ENCODE measurements at regions not wholly inside any gene's neighbourhood (a gene's known extent, or its start where the extent isn't known, plus 50 kb on each side); places are given as distances from the start of the nearest gene placed in this dataset.

GRCh38 chr16:85541980-85542900 is 70.9 kb upstream of the GSE1 start:
- DNase-seq (ENCODE audit: low read depth in 2 of 2), result no peak

GRCh38 chr16:85543536-85543935 is 69.6 kb upstream of the GSE1 start:
- no peak for DNase-seq (ENCODE audit: low read depth in 2 of 2)

- no peak for DNase-seq (ENCODE audit: low read depth in 2 of 2)
Observed at GRCh38 chr16:85544016-85544415, 69.1 kb upstream of the GSE1 start.

DNA sequence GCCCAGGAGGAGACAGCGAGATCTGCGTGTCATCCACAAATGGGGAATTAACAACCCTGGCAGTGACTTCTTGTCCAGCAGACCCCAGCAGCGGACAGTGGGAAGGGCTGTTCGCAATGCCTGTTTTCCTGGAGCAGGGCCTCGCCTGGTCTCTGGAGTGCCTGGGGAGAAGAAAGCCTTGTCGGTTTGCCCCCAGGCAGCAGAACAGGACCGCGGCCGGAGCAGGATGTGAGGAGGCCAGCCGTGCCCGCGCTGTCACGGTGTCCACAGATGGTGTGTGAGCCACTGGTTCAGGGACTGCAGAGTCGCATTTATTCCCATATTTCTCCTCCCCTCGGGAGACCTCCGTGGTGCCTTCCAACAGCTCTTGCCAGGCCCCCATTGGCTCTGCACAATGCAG is 68.5 kb upstream of the GSE1 start:
- no peak for DNase-seq (ENCODE audit: low read depth in 2 of 2)

DNA sequence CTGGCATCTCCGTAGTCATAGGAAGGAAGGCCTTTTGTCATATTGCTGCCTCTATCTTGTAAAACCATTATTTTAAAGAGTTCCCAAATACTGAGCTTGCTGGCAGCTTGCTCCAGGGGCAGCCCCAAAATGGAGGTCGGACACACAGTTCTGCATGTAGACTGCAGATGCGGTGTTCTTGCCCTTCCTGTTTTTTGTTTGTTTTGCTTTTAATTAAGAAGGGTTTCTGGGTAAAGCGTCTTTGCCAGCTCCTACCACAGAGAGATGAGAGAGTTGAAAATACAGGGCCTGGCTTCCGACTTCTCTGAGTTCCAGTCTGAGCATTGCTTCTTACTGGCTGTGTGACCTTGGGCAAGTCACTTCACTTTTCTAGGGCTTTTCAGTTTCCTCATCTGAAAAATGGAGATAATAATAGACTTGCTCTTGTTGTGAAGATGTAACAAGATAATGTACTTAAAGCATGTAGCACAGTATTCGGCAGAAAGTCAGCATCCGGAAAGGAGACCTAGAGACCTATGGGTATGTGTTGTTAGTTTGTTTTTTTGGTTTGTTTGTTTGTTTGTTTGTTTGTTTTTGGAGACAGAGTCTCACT is 67.8 kb upstream of the GSE1 start:
- DNase-seq (ENCODE audit: low read depth in 2 of 2), result no peak

DNA sequence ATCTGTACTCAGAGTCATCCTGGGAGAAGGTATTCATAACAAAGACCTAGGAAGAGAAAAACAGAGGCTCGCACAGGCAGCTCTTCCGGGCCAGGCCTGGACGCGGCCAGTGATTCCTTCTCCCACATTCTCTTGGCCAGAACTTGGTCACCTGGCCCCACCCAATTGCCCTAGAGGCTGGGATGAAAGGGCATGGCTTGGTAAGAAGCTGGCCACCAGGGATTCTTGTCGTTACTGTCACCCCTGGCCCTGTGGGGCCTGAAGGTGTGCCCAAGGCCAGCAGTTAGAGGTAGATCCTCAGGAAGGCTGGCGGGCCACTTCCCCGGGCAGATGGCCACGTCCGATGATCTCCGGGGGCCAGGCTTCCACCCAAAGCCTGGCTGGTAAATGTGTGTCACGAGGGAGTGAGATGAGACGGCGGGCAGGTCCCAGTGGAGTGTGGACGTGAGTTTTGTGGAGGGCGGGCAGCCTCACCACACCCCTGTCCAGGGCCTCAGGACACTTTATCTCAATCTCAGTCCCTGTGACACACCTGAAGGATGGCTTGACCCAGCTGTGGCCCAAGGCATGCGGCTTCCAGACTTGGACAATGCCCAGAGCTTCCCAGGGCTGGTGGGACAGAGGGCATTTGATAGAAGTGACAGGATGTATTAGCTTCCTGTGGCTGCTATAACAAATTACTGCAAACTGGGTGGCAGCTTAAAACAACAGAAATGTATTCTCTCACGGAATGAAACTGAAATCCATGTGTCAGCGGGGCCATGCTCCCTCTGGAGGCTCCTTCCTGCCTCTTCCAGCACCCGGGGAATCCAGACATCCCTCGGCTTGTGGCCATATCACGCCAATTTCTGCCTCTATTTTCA is 66.3 kb upstream of the GSE1 start:
- DNase-seq (ENCODE audit: low read depth in 2 of 2), result no peak

- no peak for DNase-seq (ENCODE audit: low read depth in 2 of 2)
Observed at GRCh38 chr16:85548375-85548774, 64.7 kb upstream of the GSE1 start.

DNA sequence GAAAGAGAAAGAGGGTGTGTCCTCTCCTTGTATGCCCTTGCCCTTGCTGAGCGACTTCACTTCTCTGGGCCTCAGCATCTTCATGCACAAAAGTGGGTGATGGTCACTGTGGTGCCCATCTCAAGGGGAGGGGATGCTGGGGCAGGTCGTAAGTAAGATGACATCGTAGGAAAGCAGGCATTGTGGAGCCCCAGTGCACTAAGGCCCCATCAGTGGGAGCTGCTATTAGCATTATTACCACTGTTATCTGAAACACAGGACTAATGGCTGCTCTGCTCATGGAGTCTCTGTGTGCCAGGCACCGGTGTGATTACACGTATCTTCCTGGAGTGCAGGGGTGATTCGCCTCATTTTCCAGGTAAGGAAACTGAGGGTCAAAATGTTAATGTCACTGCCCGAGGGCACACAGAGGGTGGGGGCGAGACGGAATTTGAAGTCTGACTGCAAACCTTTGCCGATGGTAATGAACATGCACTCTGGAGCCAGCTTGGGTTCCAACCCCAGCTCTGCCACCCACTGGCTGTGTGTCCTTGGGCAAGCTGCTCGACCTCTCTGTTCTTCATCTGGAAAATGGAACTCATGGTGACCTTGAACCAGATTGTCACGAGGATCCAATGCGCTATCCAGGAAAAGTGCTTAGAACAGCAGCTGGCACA is 63.2 kb upstream of the GSE1 start:
- DNase-seq (ENCODE audit: low read depth in 2 of 2), result no peak

DNA sequence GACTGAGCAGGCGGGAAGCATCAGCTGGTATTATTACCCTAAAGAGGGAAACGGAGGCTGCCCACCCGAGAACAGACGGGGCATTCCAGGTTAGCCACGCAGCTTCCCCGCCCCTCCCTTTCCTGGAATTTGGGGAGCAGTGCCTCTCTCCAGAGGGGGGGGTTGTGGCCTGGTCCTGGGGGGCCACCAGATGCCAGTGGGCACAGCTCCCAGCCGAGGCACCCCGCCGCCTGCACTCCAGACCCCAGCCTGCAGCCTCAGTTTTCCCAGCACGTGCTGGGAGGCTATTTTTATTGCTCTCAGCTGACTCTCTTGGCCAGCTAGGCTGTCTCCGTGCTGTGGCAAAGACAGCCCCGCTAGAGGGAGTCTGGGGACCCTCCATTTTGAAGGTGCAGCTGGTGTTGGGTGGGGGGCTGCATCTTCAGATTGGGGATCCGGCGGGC is 62.7 kb upstream of the GSE1 start:
- no peak for DNase-seq (ENCODE audit: low read depth in 2 of 2)

DNA sequence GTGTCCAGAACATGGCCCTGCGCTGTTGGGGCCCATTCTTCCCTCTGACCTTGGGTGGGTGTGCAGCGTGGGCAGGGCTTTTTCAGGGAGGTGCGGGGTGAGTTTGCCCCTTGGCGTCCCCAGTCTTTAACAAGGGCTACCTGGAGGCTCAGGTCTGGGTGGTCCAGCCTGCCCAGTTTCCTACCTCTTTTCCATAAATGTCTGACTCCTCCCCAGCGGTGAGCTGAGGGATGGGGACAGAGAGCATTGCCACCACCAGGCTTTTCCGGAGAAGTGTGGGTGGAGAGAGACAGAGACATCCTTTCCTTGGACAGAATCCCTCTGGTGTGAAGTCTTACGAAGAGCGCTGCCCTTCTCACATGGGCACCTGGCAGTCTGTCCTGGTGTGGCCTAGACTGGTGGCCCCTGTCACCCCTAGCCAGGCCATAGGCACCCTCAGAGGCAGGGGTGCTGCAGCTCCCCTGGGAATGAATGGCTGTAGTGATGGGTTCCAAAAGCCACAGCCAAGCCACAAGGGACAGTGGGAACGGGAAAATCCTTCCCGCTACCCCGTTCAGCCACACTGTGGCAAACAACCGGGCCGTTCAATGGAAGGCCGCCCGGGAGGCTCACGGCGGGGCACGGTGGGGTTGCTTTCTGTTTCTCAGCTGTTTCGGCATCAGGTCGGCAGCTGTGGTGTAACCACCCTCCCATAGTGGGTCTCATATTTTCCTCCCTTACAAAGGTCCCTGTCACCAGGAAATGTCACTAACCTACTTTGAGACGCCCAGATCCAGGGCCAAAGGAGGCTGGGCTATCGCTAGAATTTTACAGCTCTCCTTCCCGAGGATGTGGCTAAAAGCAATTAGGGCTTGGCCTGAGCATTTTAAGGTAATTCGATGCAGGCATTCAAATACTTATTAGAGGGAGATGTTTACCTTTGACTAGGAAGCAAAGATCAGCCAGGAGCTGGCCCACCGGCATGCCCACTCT is 61.9 kb upstream of the GSE1 start:
- no peak for DNase-seq (ENCODE audit: low read depth in 2 of 2)

DNA sequence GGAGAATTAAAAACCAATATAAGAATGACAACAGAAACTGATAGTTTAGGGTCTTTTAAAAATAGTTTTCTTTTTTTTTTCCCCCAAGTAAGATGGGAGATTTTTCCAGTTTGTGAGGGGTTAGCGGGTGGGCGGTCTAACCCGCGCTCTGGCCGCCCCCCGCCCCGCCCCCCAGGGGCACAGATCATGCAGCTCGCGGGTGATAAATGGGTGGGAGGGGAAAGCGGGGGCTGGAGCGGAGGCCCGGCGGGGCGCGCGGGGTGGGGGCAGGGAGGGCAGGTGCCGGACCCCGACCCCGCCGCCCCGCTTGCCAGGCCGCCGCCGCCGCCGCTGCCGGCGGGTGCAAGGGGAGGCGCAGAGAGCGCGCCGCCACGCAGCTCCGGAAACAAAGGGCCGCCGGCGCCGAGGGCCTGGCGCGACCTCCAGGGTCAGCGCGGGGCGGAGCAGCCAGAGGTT is 60.1 kb upstream of the GSE1 start:
- no peak for DNase-seq (ENCODE audit: low read depth in 2 of 2)

- DNase-seq (ENCODE audit: low read depth in 2 of 2), result peak in 1 of 2 donors; percentile 21
Observed at GRCh38 chr16:85553436-85554113, 59.5 kb upstream of the GSE1 start.

DNA sequence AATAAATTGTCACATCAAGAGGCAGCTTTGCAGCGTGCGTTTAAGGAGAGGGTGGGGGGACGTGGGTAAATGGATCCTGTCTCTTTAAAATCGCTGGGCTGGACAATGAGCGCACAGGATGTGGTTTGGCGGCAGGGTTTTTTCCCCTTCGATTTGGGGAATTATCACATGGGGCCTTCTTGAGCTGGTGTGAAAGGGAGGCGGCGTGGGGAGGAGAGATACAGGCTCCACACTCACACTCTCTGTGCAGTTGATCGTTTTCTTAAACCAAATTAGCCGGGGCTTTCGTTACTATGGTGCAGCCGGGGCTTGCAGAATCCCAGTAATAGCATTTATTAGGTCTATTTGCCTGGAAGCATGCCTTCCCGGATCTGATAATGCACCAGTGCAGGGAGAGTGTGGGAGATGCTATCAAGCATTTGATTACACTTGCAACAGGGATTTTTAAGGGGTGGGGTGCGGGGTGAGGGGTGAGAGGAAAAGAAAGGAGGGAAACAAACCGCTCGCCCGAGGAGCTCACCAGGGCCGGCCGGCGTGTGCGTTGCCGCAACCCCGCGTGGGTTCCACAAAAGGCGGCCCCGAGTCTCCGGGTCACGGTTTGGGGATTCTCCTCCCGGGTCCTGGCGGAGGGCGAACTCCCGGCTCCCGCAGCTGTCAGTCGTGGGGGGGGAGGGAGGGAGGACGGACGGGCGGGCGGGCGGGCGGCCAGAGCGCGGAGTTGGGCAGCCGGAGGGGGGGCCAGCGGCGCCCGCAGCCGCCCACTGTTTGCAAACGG is 58.8 kb upstream of the GSE1 start:
- DNase-seq (ENCODE audit: low read depth in 2 of 2), result peak; percentile 27 to 35

DNA sequence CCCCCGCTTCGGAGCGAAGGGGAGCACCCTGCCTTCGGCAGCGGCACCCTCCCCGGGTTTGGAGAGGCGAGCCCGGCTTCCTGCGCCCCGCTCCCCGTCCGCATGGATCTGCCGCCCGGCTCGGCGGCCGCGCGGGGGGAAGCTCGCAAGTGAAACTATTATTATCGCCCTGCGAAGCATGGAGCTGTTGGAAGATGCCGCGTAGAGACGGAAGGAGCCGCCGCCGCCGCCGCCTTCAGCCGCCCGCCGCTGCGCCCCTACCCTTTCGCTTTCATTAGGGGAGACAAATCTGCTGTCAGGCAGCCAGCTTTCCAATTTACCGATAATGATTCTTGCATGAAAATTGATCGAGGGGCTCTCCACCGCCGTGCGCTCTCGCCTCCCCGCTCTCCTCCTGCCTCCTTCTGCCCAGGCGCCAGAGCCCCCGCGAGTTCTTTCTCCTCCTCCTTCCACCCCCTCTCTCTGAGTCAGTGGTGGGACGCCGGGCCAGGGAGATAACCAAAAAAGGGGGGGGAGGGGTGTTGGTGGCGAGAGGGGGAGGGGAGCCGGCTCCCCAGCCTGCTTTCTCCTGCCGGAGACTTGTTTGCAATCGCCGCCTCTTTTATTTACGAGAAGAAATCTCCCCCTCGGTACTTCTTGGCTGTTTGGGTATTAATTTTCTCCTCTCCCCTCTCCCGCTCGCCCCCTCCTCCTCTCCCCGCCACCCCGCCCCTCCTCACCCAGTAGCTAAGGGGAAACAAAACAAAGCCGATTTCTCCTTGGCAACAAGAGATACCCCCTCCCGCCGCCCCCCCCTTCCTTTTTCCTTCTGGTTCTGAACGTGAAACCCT is 58.0 kb upstream of the GSE1 start:
- peak in 1 of 2 donors; percentile 26 for DNase-seq (ENCODE audit: low read depth in 2 of 2)

DNA sequence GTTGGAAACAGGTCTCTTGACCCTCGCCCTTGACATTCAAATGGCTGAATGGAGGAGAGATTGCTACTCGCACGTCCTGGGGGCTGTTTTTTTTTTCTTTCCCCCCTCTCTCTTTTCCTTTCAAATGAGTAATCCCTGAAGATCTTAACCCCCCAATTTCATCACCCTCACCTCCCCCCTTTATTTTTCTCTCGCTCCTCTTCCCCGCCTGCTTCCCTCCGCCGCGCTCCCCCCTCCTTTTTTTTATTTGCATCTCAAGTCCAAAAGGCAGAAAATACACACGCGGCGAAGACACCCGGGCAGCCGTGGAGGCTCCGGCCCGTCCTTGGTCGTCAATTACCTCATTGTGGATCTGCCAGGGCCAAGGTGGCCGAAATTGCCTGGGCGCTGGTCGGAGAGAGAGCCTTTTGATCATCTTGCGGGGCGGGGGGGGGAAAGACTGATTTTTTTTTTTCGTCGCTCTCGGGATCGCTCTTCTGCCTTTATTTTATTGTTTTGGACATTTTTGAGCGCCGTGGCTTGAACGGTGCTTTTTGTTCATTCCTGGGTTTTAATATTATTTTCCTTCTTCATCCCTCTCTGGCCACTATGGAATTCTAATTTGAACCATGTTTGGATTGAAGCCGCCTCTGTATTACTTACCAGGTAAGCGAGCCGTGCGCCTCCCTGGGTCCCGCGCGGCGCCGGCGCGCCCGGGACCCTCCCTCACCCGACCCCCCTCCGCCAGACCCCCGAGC is 57.2 kb upstream of the GSE1 start:
- no peak for DNase-seq (ENCODE audit: low read depth in 2 of 2)

DNA sequence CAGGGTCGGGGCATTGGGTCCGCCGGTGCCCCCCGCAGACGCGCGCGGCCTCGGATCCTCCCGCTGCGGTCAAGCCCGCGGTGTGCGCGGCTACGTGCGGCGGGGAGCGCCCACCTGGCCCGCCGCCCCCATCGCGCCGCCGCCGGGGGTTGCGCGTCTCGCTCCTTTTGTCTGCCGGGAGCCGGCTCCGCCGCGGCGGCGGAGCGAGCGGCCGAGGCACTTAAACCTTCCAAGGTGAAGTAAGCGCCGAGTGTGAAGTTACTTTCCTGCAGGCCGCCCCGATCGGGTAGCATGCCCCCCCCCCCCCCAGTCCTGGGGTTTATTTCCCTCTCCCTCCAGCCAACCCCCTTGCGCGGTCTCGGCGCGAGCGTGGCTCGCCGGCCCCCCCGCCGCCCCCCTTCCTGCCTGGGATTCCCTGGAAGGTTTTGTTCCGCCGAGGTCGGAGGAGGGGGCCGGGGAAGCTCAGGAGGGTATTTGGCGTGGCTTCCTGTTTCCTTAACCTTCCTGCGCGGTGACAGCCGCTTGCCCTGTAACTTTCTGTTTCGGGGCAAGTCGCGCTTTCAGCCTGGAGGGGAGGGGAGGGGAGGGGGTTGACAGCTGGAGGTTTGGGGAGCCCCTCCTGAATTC is 56.6 kb upstream of the GSE1 start:
- peak in 1 of 2 donors; percentile 30 for DNase-seq (ENCODE audit: low read depth in 2 of 2)

Data from stimulated activated CD4-positive, alpha-beta T cell treated with anti-CD3 and anti-CD28 coated beads, Interleukin-1b, Interleukin-23, amount 100 ng/mL, for 1 hour (primary cell).